GM18498 (cell line): ENCODE measurements at regions not wholly inside any gene's neighbourhood (a gene's known extent, or its start where the extent isn't known, plus 50 kb on each side); places are given as distances from the start of the nearest gene placed in this dataset.

Experiments
- ATAC-seq: cut with Tn5 transposase; IDR thresholded peaks from one replicate; pipeline ENCODE4 v1.9.1; 2021; ENCODE audit warnings: mild to moderate bottlenecking, moderate library complexity; ENCODE audit not compliant: unreplicated experiment

DNA sequence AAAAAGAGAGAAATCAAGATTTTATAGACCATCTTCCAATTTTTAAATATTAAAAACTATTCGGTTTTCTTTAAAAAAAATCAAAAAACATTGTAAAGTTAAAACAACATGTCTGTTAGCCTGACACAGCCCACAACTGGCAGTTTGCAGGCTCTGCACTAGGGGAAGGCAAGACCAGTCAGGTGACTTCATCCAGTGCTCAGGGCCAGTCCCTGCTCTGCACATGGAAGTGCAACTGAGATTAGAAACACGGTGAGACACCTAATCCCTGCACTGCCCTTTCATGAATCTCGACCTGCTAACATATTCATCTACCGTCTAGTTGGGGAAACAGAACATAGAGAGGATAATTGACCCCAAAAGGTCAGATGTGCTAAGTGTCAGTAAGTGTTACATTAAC, 135.2 kb downstream of the BARD1 start:
- ATAC-seq, result peak; percentile 80

DNA sequence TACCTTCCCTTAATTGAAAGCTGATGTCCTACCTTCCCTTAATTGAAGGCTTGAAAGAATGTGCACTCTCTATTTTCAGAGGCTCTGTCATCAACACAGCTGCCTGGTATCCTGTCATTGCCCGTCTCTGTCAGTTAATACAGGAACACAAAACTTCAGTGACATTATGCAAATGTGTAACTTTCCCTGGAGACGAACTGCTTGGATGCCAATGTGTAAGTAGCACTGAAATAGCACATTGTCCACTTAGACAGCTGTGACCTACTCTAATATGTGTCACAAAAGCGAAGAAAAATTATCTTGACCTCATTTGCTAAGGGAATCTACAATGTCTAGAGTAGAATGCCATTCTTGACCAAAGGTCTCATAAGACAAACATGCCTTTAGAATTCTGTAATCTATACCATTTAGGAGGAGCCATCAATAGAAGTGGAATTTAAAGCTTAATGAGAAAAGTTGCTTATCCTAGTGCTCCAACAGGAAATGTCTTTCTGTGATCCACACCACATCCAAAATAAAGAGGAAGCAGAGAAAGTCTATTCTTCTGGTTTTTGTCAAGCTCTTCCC, 138.1 kb downstream of the BARD1 start:
- ATAC-seq, result no peak

DNA sequence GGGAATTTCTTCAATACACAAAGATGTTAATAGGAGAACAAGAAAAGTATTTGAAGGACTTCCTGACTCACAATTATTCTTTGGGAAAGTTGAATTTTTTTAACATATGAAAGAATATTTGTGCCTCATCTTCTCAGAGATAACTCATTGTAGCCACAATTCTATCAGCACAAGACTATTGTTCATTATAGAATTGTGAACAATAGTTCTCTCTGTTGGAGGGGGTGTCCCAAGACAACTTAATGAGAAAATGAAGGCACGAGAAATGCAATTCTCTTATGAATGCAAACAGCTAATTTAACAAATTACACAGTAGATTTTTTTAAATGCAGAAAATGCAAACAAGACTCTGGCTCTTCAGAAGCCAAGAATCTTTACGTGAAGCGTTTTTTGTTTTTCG, 157.0 kb downstream of the BARD1 start:
- no peak for ATAC-seq

DNA sequence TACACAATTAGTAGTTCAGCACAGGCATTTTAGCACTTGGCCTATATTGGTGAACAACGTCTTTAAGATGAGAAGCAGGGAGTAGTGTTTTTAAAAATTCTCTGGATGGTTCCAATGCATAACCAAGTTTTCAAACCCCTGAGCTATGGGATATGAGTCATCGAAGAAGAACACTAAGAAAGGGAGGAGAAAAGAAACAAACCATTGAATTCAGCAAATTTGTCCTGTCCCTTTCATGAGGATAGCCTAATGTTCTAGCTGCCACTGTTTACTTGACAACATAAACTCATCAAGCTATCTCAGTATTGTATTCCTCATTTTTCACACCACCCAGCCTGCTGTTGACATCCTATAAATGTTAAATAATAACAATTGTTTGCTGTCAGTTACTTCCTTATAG, 158.0 kb downstream of the BARD1 start:
- no peak for ATAC-seq

DNA sequence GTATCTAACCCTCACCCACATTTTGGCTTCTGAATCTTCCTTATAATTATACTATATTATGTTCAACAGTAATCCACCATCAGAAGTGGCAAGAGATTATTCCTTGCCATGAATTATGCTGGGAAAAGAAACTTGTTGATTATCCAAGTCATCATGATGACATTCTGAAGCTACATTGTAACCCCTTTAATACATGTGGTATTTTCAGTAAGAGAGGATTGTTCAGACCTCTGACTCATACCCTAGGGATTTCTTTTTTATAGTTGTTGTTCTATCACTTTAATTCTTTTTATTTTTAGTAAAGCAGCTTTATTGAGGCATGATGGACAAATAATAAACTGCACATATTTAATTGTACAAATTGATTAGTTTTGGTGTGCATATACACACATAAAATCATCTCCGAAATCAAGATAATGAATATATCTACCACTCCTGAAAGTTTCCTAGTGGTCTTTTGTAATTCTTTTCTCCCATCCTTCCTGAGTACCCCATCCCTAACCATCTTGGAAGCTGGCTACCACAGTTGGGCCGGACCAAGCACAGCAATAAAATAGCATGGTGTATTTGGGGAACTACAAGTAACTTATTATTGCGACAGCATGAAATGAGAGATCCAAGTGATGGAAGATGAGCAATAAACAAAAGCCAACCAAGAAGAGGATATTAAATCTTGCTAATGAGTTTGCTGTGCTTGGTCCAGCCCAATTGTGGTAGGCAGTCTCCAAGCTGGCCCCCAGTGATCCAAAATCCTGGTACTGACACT, 159.9 kb downstream of the BARD1 start:
- ATAC-seq, result no peak

DNA sequence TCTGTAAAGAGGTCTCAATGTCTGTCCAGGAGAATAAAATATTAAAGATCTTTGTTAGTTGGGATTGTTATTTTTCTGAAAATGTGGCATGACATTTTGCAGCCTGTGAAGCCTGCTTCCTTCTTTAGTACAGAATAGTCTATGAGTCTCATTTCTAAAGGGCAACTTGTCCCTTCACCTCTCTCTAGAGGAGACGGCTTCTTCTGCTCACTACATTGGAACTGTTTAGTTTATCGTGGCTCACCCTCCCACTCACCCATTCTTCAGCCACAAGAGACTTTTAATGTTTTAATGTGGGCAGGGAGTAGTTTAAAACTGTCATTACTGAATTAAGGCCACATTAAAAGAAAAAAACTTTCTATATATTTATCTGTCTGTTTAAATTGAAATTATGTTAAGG, 161.0 kb downstream of the BARD1 start:
- ATAC-seq, result no peak

DNA sequence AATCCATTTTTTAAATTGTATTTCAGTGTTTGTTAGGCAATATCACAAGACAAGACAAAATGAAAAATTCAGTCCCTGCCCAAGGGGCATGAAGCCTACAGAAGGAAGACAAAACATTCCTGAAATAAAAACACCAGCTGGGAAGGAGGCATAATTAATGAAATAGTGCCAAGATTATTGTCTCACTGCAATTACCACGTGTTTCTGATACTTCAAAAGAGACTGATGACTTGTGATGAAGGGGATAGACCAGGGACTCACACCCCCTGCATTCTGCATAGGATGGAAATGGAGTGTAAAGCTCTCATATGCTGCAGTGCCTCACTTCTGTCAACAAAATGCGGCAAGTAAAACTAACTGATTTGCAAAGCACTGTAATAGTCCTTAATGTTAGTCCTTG, 178.1 kb downstream of the BARD1 start:
- ATAC-seq, result no peak

DNA sequence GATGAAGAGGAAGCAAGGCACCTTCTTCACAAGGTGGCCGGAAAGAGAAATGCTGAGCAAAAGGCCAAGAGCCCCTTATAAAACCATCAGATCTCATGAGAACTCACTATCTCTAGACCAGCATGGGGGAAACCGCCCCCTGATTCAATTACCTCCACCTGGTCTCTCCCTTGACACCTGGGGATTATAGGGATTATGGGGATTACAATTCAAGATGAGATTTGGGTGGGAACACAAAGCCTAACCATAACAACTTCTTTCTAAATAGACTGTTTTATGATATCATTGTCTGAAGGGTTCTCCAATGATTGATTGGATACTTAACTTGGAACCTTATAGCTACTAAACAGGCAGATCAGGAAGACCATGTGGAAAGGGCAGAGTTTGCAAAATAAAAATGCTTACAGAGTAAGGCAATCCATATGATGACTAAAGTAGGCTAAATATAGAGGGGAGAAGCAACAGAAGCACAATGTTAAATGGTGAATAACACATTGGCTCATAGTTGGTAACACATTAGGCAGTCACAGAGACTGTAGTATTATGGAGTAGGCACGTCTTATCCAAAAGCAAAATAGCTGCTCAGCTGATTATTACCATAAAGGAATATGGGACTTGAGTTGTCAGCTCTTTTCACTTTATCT, 179.0 kb downstream of the BARD1 start:
- no peak for ATAC-seq

DNA sequence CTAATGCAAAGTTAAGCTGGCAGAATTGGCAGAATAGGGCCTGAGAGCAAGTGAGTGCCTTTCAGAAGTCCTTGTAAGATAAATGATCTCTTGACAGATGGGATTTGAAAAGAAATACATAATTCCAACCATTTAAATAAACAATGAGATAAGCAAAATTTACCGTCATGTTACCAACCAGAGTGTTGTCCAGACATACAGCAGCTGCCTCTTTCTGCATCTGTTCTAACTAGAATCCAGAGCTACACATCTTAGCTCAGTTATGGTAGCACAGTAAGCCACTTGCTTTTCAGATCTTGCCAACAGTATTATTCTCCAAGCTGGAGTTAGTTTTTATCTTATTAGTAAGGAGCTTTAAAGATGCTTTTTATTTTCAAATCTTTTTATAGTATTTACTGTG, 179.6 kb downstream of the BARD1 start:
- no peak for ATAC-seq
